Activated CD4-positive, alpha-beta T cell treated with anti-CD3 and anti-CD28 coated beads, Interleukin-2, amount 50 U/mL, for 24 hours (primary cell): ENCODE measurements at regions not wholly inside any gene's neighbourhood (a gene's known extent, or its start where the extent isn't known, plus 50 kb on each side); places are given as distances from the start of the nearest gene placed in this dataset.

Experiments used
- DNase-seq, 2 donors: peaks; one replicate each; pipeline ENCODE4 v3.0.0-alpha.2; 2020; ENCODE audit warnings: low read depth in 1 of 2, low spot score in 1 of 2

GRCh38 chr1:201610858-201611257 lies 71.9 kb downstream of the NAV1 start:
- no peak for DNase-seq

- no peak for DNase-seq
These were observed 73.7 kb downstream of the NAV1 start for GRCh38 chr1:201612645-201613044.

GRCh38 chr1:201614262-201615015 lies 75.5 kb downstream of the NAV1 start:
- no peak for DNase-seq

GRCh38 chr1:201617157-201617556 lies 78.2 kb downstream of the NAV1 start:
- DNase-seq, result no peak

GRCh38 chr1:201618389-201618788 lies 79.5 kb downstream of the NAV1 start:
- DNase-seq, result no peak

GRCh38 chr1:201618905-201619304 lies 80.0 kb downstream of the NAV1 start:
- no peak for DNase-seq

- DNase-seq, result no peak
These were observed 80.6 kb downstream of the NAV1 start for GRCh38 chr1:201619513-201619912.

GRCh38 chr1:201622353-201622752 lies 83.4 kb downstream of the NAV1 start:
- no peak for DNase-seq

- no peak for DNase-seq
These were observed 83.9 kb downstream of the NAV1 start for GRCh38 chr1:201622824-201623223.

GRCh38 chr1:201624741-201625225 lies 85.9 kb downstream of the NAV1 start:
- no peak for DNase-seq

GRCh38 chr1:201625226-201625761 lies 86.4 kb downstream of the NAV1 start:
- no peak for DNase-seq

- no peak for DNase-seq
These were observed 86.9 kb downstream of the NAV1 start for GRCh38 chr1:201625851-201626251.

GRCh38 chr1:201626629-201627275 lies 87.8 kb downstream of the NAV1 start:
- no peak for DNase-seq

- DNase-seq, result no peak
These were observed 89.6 kb downstream of the NAV1 start for GRCh38 chr1:201628490-201628889.

GRCh38 chr1:201630582-201630981 lies 91.7 kb downstream of the NAV1 start:
- DNase-seq, result no peak

- no peak for DNase-seq
These were observed 92.1 kb downstream of the NAV1 start for GRCh38 chr1:201631037-201631436.

- no peak for DNase-seq
These were observed 93.5 kb downstream of the NAV1 start for GRCh38 chr1:201632364-201632952.

- no peak for DNase-seq
These were observed 94.4 kb downstream of the NAV1 start for GRCh38 chr1:201633297-201633696.

- no peak for DNase-seq
These were observed 94.9 kb downstream of the NAV1 start for GRCh38 chr1:201633811-201634210.

- no peak for DNase-seq
These were observed 95.3 kb downstream of the NAV1 start for GRCh38 chr1:201634261-201634660.

- DNase-seq, result no peak
These were observed 97.2 kb downstream of the NAV1 start for GRCh38 chr1:201636097-201636496.

GRCh38 chr1:201636510-201636971 lies 97.6 kb downstream of the NAV1 start:
- no peak for DNase-seq
